HG03175 (cell line): ENCODE measurements at regions not wholly inside any gene's neighbourhood (a gene's known extent, or its start where the extent isn't known, plus 50 kb on each side); places are given as distances from the start of the nearest gene placed in this dataset.

Experiments
- ATAC-seq: cut with Tn5 transposase; IDR thresholded peaks from one replicate; pipeline ENCODE4 v1.9.1; 2021; ENCODE audit warnings: mild to moderate bottlenecking, moderate library complexity; ENCODE audit not compliant: unreplicated experiment

DNA sequence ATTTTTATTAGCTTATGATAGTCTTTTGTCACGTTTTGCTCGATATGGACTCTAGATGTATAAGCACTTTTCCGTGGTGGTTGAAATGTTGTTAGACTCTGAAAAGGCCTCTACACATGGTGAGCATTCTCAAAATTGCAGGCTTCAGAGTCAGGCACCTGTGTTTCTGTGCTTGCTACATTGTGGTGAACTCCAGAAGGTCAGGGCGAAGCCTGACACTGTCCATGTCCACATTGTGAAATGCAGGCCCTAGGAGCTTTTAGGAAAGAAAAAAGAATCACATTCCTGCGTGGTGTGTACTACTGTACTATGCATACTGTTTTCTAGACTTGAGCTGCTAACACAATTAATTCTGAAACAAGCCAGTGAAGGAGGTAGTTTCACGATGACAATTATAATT lies 86.3 kb downstream of the HS3ST1 start:
- ATAC-seq, result no peak

DNA sequence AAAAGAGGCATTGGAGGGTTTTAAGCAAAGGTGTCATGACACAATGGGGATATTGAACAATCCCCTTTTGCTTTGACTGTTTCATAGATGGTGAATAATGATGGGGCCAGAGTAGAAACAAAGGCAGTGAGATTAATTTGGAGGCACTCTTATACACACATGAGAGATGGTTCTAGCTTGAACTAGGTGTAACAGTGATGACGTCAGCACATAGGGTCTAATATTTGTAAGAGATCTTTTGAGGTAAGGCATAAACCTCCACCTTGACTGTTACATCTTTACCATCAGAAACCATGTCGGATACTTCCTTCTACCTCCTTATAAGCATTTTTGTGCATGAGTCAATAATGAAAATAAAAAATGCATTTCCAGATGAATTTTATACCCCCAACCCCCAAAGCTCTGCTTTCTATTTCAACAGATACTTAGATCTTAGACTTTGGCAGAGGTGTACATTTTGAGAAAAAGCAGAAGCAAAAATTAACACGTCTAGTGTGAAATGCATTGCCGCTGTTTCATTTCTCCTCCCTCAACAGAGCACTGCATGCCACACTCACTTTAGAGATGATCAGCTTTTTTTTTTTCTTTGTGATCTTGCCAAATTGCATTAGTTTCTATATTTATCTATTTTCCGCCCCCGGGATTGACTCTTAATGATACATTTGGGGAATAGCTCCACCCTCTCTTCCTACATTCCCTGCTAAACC lies 87.2 kb downstream of the HS3ST1 start:
- ATAC-seq, result peak; percentile 70

DNA sequence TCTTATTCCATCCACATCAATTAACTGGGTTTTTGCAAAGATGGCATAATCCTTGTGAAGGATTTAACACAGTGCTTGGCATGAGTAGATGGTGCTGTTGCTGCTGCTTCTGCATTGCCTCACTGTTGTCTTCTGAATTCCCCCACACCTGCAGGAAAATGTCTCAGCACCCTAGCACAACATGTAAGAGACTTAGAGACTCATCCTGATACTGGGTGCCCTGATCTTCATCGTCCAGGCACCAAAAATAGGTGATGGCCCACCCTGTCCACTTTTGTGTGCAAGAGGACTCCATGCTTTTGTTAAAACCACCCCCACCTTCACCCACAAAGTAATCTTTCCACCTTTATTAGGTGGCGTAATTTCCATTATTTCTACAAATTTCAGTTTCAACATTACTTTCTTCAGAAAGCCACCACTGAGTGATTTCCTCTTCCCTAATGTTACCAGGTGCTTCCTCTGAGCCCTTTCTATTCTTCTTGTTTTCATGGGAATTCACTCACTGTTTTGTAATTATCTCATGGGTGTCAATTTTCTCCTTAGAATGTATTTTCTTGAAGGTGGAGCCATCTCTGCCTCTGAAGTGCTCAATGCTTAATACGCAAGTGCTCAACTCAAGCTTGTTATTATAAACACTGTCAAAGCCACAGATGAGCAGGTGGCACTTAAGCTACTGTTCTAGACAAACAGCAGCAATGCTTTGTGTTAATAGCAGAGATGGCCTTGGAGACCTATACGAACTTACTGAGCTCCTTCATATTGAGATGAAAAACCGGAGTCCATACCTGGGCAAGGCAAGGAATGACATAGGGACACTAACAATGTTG lies 89.5 kb downstream of the HS3ST1 start:
- peak; percentile 40 for ATAC-seq

DNA sequence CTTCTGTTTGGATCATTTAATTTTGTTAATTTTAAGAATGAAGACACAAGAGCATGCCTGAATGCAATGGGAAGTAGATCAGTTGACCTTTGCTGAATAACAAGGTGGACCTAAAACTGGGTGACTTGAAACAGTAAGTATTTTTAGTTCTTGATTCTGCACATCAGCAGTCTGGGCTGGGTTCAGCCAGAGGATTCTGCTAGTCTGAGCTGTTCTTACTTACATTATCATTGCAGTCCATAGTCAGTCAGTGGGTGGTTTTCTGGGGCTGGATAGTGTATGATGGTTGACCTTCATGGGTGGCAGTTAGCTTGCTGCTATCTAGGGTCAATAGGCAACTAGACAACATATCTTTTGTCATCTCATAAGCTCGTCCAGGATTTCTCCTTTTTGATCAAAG lies 91.4 kb downstream of the HS3ST1 start:
- no peak for ATAC-seq

DNA sequence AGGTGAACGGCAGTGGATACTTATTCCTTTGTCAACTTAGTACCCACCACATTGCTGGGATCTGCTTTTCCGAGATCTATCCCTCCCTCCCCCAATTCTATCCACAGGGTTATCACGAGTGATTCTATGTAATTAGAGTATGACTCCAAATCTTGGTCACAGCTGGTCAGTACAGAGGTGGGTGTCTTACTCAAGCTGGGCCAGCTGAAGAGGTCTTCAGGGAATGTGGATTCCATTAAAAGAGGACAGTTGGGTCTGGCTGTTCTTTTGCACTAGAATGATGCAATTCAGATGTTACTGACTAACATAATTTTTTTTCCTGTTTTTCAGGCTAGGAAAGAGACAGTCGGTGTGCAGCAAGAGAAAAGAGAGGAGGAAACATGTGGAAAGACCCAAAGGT lies 92.3 kb downstream of the HS3ST1 start:
- ATAC-seq, result no peak

- ATAC-seq, result no peak
Observed at GRCh38 chr4:11334887-11335286, 93.8 kb downstream of the HS3ST1 start.

DNA sequence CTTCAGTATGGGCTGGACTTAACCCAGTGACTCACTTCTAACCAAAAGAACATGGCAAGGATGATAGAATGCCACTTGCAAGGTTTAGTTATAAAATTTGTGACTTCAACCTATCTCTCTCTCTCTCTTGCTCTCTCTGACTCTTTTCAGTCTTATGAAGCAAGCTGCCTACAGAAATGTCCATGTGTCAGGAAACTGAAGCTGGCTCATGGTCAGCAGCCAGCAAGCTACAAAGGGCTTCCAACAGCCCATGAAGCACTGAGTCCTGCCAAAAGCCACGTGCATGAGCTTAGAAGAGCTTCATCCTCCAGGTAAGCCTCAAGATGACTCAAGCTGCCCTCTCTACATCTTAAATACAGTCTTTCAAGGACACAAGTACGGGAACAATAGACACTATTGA lies 100.3 kb downstream of the HS3ST1 start:
- ATAC-seq, result no peak

DNA sequence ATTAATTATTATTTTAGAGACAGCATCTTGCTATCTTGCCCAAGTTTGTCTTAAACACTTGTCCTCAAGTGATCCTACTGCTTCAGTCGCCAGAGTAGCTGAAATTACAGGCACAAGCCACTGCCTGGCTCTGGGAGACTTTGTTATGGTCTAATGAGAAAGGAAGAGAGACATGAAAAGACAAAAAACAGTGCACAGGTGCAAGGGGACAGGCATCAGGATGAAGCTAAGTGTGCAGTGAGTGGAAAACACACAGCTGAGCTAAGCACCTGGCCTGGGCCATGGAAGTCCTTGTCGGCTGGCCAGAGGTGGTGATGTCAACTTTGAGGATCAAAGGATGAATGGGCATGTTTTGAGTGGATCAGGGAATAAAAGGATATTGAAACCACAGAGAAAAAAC lies 102.7 kb downstream of the HS3ST1 start:
- ATAC-seq, result no peak

- ATAC-seq, result no peak
Observed at GRCh38 chr4:11323771-11324170, 104.9 kb downstream of the HS3ST1 start.

DNA sequence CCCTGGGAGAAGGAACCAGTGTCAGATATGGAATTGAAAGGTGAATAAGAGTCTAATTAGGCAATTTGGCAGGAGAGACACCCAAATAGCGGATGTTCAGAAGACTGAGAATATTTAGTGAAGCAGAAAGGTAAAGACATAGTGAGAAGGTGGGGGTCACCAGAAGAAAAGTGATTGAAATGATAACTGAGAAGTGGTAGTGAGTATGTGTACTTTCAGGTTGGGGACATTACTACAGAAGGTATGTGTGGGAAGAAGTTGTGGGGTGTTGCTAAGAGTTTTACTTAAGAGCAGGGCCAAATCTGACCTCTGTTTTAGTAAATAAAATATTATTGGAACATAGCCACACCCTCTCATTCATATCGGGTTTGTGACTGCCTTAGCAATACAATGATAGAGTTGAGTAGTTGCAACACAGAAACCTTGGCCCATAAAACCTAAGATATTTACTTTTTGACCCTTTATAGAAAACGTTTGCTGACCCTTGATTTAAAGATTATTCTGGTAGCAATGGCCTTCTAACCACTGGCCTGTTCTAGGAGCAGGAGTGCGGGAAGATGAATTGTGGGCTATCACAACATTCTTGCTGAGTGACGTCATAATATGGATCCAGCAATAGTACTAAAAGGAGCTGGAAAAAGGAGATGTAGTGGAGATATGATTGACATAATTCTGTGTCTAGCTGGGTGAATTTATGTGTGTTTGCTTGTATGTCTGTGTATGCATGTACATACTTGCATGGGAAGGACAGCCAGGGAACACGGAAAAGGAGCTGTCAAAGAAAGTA lies 115.3 kb downstream of the HS3ST1 start:
- no peak for ATAC-seq

GRCh38 chr4:11312389-11312788 lies 116.3 kb downstream of the HS3ST1 start:
- ATAC-seq, result no peak

- ATAC-seq, result no peak
Observed at GRCh38 chr4:11301075-11301660, 127.5 kb downstream of the HS3ST1 start.

DNA sequence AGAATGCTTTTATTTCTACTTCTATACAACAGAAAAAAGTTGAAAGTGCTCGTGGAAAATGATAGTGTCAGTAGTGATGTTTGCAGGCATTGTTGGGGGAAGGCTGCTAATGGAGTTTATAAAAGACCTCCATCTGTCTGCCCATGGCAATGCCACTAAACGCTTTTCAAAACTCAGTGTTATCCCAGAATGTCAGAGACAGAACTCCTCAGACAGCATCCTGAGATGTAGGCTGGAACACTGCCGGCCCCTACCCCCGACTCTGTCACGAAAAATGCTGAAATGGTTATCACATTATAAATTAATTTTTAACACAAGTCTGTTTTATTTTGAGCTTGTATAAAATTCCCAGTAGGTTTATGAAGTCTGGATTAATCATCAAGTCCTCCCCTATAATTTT lies 128.9 kb downstream of the HS3ST1 start:
- ATAC-seq, result no peak

- ATAC-seq, result no peak
Observed at GRCh38 chr4:11299016-11299415, 129.7 kb downstream of the HS3ST1 start.

GRCh38 chr4:11298451-11298850 lies 130.2 kb downstream of the HS3ST1 start:
- no peak for ATAC-seq

- ATAC-seq, result peak; percentile 63
Observed at GRCh38 chr4:11297627-11298026, 131.1 kb downstream of the HS3ST1 start.

- no peak for ATAC-seq
Observed at GRCh38 chr4:11297201-11297600, 131.5 kb downstream of the HS3ST1 start.

GRCh38 chr4:11293866-11294265 lies 134.8 kb downstream of the HS3ST1 start:
- no peak for ATAC-seq

- no peak for ATAC-seq
Observed at GRCh38 chr4:11287055-11287454, 141.6 kb downstream of the HS3ST1 start.

DNA sequence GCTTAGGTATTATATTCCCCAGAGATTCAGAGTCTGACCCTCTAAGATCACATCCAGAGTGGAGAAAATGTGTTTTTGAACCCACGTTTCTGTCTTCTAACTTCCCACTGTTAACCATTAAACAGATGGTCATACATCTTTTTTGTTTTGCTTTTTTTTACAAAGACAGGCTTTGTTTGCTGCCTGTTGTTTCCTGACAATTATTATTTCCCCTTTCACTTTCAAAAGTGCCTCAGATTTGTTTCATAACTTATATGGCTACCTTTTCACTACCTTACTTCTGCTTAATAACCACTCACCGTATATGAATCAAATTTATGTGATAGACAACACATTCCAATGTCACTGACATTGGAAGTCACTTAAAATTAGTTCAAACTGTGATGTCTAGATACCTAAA lies 142.2 kb downstream of the HS3ST1 start:
- peak; percentile 86 for ATAC-seq

GRCh38 chr4:11281720-11282119 lies 147.0 kb downstream of the HS3ST1 start:
- ATAC-seq, result no peak
